Activated T-helper 1 cell treated with anti-CD3 and anti-CD28 coated beads, Interleukin-12 subunit alpha, Interleukin-12 subunit beta, Interleukin-2, Interleukin-4 antibody, amounts not matched to agents 30 ng/mL and 10 ng/mL and 1 ng/mL, durations not matched to agents 14 hours and 24 hours and 36 hours (primary cell): ENCODE measurements at regions not wholly inside any gene's neighbourhood (a gene's known extent, or its start where the extent isn't known, plus 50 kb on each side); places are given as distances from the start of the nearest gene placed in this dataset.

ENCODE experiments used
- DNase-seq: peaks from one replicate; pipeline ENCODE4 v3.0.0; 2021; ENCODE audit warnings: low spot score
- H3K27ac Mint-ChIP-seq: one replicate; pipeline ENCODE4 v1.8.0; 2021; ENCODE audit warnings: mild to moderate bottlenecking, mixed read lengths
- H3K27me3 Mint-ChIP-seq: one replicate; pipeline ENCODE4 v1.8.0; 2022; ENCODE audit warnings: mild to moderate bottlenecking, moderate library complexity, mixed read lengths; ENCODE audit not compliant: insufficient read depth
- H3K36me3 Mint-ChIP-seq: one replicate; pipeline ENCODE4 v1.8.0; 2021; ENCODE audit warnings: low read depth, mixed read lengths
- H3K4me1 Mint-ChIP-seq: one replicate; pipeline ENCODE4 v1.8.0; 2021; ENCODE audit warnings: low read depth, mixed read lengths
- H3K4me3 Mint-ChIP-seq: one replicate; pipeline ENCODE4 v1.8.0; 2021; ENCODE audit warnings: mild to moderate bottlenecking, moderate library complexity, mixed read lengths
- H3K9me3 Mint-ChIP-seq: one replicate; pipeline ENCODE4 v1.8.0; 2021; ENCODE audit warnings: mixed read lengths
- intact Hi-C: fragments of 100-400 bp; cut with micrococcal nuclease; formaldehyde crosslinking; loops from one replicate; pipeline ENCODE4 v1.15.1; 2024

DNA sequence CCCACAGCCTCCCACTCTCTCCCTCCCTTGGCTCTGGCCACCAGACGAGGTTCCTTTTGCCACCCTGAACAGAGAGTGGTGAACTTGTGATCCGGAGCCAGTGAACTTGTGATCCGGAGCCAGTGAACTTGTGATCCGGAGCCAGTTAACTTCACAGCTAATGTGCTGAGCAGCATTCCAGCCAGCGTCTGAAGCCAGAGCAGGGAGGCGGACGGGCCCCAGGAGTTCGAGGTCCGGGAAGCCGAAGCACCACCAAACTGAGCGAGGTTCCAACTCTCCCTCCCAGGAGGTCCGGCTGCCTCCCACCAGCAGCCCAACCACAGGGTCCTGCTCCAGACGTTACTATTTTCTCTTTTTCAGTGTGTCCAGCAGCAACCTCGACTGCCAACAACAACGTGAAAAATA is 85.8 kb downstream of the SYF2 start:
- intact Hi-C loops = no loop called here
- Mint-ChIP-seq H3K27ac (no peak overlapping the region), H3K4me1 (peaks cover 9% of the 10 kb centered on the region), H3K36me3 (no peaks in the 10 kb centered on the region), H3K4me3 (no peak overlapping the region), H3K9me3 (no peaks in the 10 kb centered on the region), H3K27me3 (peaks cover 36% of the 10 kb centered on the region)
- no peak for DNase-seq

DNA sequence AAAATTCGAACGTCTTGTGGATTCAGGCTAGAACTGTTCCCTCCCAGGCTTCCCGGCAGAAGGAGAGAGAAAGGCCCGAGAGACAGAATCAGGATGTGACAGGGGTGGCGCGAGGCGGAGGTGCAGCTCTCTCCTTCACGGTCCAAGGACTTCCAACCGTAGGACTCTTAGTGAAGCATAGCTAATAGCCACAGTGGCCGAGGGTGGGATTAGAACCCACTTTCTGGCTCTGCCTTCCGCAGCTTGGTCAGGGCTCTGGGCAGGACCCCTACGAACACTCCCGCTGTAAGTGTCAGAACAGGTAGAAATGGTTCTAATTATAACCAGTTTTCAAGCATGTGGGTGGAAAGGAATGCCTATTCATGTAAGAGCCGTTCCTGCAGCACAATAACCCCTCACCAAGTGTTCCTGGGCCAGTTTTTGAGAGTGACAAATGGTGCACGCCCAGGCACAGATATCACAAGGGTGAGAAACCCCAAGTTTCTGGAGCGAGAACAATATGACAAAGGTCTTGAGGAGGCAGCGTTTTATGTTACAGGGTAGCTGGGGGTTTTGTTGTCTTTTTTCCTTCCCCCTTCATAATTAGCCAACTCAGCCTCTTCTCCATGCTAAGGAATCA is 86.4 kb downstream of the SYF2 start:
- H3K36me3 Mint-ChIP-seq = no peaks in the 10 kb centered on the region
- intact Hi-C loops = no loop called here

DNA sequence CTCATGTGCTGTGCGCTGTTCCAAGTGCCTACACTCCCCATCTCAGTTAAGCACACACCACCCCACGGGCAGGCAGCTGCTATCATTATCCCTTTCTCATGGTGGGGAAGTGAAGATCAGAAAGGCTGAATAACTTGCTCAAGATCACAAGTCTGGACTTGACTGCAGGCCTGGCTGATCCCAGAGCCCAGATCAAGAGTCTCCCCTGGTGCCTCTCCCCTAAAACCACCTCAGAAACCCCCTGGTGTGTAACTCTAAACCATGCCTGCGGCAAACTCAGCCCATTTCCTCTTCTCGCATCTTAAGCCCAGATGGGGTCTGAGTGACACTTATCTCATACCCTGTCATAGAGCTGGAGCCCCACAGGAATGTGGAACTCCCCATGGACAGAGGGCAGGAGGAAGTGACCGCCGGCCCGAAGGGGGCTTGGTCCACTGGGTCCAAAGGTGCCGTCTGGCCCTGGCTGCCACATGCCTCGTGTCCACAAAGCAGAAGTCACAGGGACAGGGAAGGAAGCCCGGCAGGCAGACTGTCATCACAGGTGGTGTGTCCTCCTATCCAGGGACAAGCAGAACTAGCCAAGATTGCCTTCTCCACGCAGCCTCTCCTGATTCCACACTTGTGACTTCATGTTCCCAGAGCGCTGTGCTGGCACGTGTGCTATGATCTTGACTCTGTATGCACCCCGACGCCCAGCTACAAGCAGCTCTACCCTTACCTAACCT is 92.1 kb downstream of the SYF2 start:
- no peak overlapping the region for H3K27ac Mint-ChIP-seq
- H3K4me1 Mint-ChIP-seq = no peaks in the 10 kb centered on the region
- no peaks in the 10 kb centered on the region for H3K36me3 Mint-ChIP-seq
- peaks cover 40% of the 10 kb centered on the region for H3K27me3 Mint-ChIP-seq
- H3K9me3 Mint-ChIP-seq = no peaks in the 10 kb centered on the region
- H3K4me3 Mint-ChIP-seq = no peak overlapping the region
- intact Hi-C loops = no loop called here
- DNase-seq = no peak

More for the DNA sequence above, 86.4 kb downstream of the SYF2 start:
- Mint-ChIP-seq H3K27ac (no peak overlapping the region), H3K27me3 (peaks cover 33% of the 10 kb centered on the region), H3K4me3 (no peak overlapping the region), H3K9me3 (no peaks in the 10 kb centered on the region), H3K4me1 (peaks cover 9% of the 10 kb centered on the region)
- no peak for DNase-seq

DNA sequence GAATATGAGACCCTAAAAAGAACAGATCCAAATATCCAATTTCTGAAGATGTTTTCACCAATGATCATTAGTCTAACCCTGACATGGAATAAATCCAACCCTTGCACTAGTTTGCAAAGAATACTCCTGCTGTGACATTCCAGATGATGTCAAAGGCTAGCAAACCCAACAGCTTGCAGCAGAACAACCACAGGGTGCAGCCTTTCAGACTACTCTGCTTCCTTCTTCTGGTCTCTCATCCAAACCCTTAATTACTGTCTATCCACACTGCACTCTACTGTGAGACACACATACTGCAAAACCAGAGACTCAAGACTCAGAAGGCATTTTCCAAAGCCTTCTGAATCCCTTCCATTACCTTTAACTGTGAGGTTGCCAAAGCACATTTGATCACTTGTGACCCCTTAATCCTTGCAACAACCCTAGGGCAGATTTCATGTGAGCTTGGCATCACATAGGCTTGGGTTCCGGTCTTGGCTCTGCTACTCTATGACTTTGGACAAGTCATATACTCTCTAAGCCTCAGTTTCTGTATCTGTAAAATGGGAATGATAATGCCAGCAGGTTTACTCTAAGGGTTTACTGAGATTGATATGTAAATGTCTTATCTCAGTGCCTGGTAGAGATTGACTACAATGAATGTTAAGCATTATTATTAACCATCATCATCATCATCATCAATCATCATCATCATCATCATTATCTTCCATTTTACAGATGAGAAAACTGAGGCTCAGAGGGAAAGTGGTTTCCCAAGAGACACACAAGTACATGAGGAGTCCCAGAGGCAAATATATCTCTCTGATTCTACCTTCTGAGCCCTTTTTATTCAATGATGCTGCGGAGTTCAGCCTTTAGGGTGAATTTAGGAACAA is 94.5 kb downstream of the SYF2 start:
- no peak overlapping the region for H3K27ac Mint-ChIP-seq
- H3K27me3 Mint-ChIP-seq = peaks cover 32% of the 10 kb centered on the region

DNA sequence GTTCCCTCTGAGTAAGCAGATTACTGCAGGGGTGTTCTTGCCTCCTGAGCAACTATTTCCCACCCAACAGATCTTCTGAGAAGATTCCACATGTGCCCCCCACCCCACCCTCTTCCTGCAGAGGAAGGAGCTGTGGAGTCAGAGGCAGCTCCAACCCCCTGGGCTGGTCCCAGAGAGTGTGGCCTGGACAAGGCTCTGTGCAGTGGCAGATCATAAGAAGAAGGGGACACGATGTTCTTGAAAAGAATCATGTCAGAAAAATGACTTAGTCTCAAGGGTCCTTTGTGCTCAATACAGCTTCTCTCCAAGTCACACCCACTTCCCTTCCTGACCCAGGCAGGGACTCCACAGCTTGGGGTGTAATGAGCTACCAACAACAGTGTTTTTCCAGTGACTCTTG is 95.2 kb downstream of the SYF2 start:
- Mint-ChIP-seq H3K4me3 (no peak overlapping the region), H3K4me1 (no peaks in the 10 kb centered on the region), H3K36me3 (no peaks in the 10 kb centered on the region), H3K27ac (no peak overlapping the region), H3K27me3 (peaks cover 32% of the 10 kb centered on the region), H3K9me3 (no peaks in the 10 kb centered on the region)
- DNase-seq = no peak
- intact Hi-C loops = no loop called here

More for the DNA sequence above, 94.5 kb downstream of the SYF2 start:
- DNase-seq = no peak
- intact Hi-C loops = no loop called here
- Mint-ChIP-seq H3K4me3 (no peak overlapping the region), H3K36me3 (no peaks in the 10 kb centered on the region), H3K9me3 (no peaks in the 10 kb centered on the region), H3K4me1 (no peaks in the 10 kb centered on the region)

DNA sequence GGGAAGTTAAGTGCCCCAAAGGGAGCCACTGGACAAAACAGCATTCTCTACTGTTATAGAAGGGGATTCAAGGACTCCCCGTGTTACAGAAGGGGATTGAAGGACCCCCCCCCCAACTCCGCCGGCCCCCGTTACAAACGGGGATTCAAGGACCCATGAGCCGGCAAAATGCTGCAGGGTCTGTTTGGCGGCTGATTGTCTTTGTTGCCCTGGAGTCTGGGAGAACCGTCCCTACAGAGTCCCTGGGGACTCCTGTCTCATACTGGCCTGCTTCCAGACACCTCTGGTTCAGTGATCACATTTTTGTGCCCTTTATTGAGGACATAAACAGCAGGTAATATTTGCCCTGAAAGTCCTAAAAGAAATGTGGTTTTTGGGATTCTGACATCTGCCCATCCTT is 96.4 kb downstream of the SYF2 start:
- no peak for DNase-seq
- H3K4me1 Mint-ChIP-seq = no peaks in the 10 kb centered on the region
- H3K27me3 Mint-ChIP-seq = peaks cover 38% of the 10 kb centered on the region
- H3K9me3 Mint-ChIP-seq = no peaks in the 10 kb centered on the region
- no peaks in the 10 kb centered on the region for H3K36me3 Mint-ChIP-seq
- no peak overlapping the region for H3K4me3 Mint-ChIP-seq
- intact Hi-C loops = no loop called here
- H3K27ac Mint-ChIP-seq = no peak overlapping the region

DNA sequence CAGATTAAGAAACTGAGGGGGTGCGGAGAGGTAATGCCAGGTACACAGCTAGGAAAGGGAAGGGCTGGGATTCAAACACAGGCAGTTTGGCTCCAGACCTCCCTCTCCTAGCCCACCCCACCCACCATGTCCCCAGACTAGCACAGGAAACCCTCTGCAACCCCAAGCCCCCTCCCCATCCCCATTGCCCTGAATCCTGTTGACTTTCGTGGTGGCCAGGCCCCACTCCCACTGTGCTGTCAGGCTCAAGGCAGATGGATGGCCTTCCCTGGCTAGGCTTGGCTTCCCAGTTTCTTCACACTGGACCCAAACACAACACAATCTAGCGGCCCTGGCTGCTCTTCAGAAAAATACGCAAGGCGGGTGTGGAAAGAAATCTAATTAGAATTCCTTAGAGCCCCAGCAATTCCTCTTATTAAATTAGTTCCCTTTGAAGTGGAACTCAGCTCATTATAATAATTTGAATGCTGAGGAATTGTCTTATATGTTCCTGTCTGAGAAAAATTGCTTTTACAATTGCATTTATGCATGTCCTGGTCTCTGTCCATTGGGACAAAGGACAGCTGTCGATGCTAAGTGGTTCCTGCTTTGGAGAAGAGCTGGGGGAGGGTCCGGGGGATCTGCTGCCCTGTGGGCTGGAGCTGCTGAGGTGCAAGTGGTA is 97.4 kb downstream of the SYF2 start:
- Mint-ChIP-seq H3K36me3 (no peaks in the 10 kb centered on the region), H3K27me3 (peaks cover 34% of the 10 kb centered on the region)
- intact Hi-C loops = no loop called here

DNA sequence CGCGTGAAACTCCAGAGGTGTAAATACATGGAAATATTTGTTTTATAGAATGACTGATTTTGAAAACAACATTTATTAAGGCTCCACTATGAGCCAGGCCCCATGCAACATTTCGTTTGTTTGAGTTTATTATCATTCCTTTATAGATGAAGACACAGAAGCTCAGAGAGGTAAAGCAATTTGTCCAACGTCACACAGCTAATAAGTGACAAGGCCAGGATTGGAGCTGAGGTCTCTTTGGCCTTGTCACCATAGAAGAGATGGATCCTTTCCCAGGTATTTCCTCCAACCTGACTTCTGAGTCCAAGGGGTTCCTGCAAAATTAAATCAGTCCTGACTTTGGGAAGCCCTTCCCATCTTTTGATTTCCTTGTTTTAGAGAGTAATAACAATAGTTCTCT is 98.0 kb downstream of the SYF2 start:
- H3K36me3 Mint-ChIP-seq = no peaks in the 10 kb centered on the region
- no peaks in the 10 kb centered on the region for H3K4me1 Mint-ChIP-seq
- intact Hi-C loops = no loop called here
- peaks cover 31% of the 10 kb centered on the region for H3K27me3 Mint-ChIP-seq
- H3K4me3 Mint-ChIP-seq = no peak overlapping the region
- no peak overlapping the region for H3K27ac Mint-ChIP-seq
- no peaks in the 10 kb centered on the region for H3K9me3 Mint-ChIP-seq
- DNase-seq = no peak

More for the DNA sequence above, 97.4 kb downstream of the SYF2 start:
- H3K4me1 Mint-ChIP-seq = no peaks in the 10 kb centered on the region
- H3K27ac Mint-ChIP-seq = no peak overlapping the region
- no peak for DNase-seq
- no peaks in the 10 kb centered on the region for H3K9me3 Mint-ChIP-seq
- H3K4me3 Mint-ChIP-seq = no peak overlapping the region

DNA sequence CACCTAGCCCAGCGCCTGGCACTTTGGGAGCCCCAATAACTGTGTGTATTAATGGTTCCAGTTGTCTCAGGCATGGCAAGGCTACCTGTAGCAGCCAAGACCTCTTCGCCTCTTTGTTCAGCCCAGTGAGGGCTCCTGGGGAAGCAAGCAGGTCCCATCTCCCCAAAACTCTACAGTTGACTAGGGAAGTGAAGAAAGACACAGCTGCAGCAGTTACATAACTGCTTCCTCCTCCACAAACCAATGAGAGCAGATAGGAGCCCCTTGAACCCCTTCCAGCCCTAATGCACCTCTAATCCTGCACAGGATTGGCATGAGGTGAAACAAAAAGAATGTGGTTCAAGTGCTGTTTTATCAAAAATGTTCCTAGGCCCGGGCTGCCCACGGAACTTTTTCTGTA is 100.5 kb downstream of the SYF2 start:
- intact Hi-C loops = no loop called here
- Mint-ChIP-seq H3K9me3 (no peaks in the 10 kb centered on the region), H3K27me3 (peaks cover 20% of the 10 kb centered on the region), H3K4me3 (no peak overlapping the region), H3K4me1 (no peaks in the 10 kb centered on the region), H3K27ac (no peak overlapping the region), H3K36me3 (no peaks in the 10 kb centered on the region)
- no peak for DNase-seq

DNA sequence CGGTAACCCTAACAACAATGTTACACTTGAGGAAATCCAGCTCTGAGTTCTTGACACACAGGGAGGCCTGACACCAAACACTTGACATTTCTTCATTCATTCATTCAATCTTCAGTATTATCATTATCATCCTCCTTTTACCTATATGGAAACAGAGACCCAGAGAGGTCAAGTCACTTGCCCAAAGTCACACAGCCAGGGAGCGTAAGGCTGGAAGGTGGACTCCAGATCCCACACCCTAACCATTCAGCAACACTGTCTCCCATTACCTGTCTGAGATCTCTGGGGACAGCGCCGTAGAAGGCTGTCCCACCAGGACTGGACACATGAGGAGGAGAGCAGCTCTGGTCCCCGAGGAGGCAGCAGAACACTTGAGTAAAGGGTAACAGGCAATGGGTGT is 101.4 kb downstream of the SYF2 start:
- Mint-ChIP-seq H3K27ac (no peak overlapping the region), H3K4me1 (no peaks in the 10 kb centered on the region), H3K36me3 (no peaks in the 10 kb centered on the region), H3K9me3 (no peaks in the 10 kb centered on the region), H3K27me3 (peaks cover 19% of the 10 kb centered on the region), H3K4me3 (no peak overlapping the region)
- intact Hi-C loops = no loop called here
- DNase-seq = no peak

DNA sequence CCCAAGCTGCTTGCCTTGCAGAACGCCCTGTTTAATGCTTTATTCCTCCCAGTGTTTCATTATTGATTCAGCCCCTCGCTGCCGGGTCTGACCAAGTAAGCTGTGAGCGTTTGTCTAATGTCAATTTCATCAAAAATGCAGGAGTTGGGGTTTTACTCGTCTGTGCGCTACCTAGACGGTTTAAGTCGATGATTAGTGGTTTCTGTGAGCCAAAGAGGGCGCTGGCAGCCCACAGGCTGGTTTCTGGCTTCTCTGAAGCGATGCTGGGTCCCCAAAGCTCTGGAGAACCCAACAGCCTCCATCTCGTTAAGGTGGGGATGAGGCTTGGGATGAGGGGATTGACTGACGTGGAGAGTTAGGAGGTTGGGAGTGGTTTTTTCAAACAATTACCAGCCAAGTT is 102.9 kb downstream of the SYF2 start:
- no peaks in the 10 kb centered on the region for H3K4me1 Mint-ChIP-seq
- intact Hi-C loops = no loop called here
- H3K27me3 Mint-ChIP-seq = peaks cover 19% of the 10 kb centered on the region
- H3K36me3 Mint-ChIP-seq = no peaks in the 10 kb centered on the region
- no peak overlapping the region for H3K4me3 Mint-ChIP-seq
- no peak for DNase-seq
- no peaks in the 10 kb centered on the region for H3K9me3 Mint-ChIP-seq
- no peak overlapping the region for H3K27ac Mint-ChIP-seq

DNA sequence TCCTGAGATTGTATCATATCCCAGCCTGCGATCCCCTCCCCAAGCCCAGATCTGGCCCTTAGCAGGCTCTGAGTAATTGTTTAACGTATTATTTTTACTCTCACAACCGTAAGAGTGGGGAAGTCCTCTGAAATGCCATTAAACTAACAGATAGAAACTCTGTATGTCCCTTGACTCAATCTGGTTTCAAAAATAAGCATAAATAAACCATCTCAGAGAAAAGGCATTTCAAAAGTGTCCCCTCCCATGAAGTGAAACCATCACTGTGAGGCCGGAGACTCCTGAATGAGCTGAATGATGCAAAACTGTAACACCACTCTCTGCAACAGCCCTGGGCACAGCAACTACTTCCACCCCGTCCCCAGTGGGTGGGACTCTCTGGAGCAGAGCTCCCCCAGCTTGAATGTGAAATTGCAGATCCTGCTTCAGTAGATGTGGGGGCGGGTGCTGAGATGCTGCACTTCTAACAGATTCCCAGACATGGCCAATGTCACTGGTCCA is 104.1 kb downstream of the SYF2 start:
- intact Hi-C loops = no loop called here
- Mint-ChIP-seq H3K27ac (no peak overlapping the region), H3K27me3 (peaks cover 18% of the 10 kb centered on the region), H3K36me3 (no peaks in the 10 kb centered on the region), H3K4me1 (no peaks in the 10 kb centered on the region), H3K9me3 (no peaks in the 10 kb centered on the region), H3K4me3 (no peak overlapping the region)
- DNase-seq = no peak
